ENCODE measurements at regions not wholly inside any gene's neighbourhood (a gene's known extent, or its start where the extent isn't known, plus 50 kb on each side); places are given as distances from the start of the nearest gene placed in this dataset.

DNA sequence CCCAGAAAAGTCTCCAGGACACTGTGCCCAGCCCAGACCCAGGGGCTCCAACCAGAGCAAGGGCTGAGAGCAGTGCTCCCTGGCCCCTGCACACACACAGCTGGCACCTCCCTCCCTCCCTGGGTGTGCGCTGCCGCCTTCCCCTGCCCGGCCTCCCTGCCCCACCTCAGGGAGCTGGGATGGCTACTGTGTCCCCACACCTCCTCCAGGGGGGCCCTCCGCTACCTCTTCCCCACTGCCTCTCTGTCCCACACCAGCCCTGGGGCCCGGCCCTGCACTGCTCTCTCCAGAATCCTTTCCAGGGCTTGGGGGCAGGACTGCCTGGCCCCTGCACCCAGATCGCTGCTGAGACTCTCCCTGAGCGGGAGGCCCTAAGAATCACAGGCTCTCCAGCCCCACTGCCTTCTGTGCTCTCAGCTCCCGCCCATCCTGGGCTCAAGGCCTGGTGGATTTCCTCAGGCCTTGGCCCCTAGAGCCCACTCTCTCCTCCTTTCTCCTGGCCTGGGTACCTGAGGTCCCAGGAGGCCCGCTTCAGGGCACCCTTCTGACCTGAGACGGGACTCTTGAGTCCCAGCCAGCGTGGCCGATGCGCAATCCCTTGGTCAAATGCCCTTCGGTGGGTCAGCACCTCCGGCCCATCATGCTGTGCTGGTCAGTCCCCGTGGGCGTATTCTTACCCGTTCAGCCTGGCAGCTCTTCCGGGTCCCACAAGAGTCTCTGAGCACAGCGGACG, 276.8 kb upstream of the HDAC4 start:
- Mint-ChIP-seq H3K9me3 (no peaks in the 10 kb centered on the region), H3K27ac (ENCODE audit: low read depth) (peak overlapping the region; percentile 32), H3K27me3 (peaks cover 34% of the 10 kb centered on the region), H3K4me1 (peaks cover 10% of the 10 kb centered on the region), H3K4me3 (no peak overlapping the region), H3K36me3 (ENCODE audit: insufficient read depth) (no peaks in the 10 kb centered on the region)
- ATAC-seq (replicated peaks; ENCODE audit: extremely low read depth, poor library complexity, severe bottlenecking) (no peak), DNase-seq (ENCODE audit: low spot score in 2 of 2) (no peak)

DNA sequence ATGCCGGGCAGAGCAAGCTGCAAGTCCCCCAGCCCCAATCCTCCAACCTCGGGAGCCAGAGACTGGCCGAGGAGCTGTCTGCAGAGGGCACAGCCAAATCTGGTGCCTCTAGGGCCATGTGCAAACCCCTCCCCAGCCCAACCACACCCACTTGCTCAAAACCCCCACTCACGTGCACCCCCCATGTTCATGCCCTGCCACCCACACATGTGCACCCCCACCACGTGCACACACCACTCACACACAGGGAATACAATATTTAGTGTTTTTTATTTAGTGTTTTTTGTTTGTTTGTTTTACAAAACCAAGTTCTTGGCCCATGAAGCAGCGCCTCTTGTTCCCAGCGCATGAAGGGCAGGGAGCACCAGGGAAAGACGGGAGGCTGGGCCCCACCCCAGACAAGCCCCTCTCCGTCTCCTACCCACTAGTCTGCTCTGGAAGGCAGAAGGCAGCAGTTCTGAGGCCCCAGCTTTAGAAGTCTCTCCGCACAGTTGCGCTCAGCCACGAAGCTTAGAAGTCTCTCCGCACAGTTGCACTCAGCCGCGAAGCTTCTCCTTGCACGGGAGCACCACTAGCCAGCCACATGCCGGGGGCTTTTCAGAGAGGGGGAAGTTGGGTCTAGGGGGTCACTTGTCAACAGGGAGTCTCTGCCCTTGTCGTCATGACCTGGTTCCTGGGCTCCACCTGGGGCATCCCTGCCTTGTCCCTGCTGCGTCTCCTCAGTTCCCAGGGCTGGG, 276.1 kb upstream of the HDAC4 start:
- peaks cover 10% of the 10 kb centered on the region for H3K4me1 Mint-ChIP-seq

DNA sequence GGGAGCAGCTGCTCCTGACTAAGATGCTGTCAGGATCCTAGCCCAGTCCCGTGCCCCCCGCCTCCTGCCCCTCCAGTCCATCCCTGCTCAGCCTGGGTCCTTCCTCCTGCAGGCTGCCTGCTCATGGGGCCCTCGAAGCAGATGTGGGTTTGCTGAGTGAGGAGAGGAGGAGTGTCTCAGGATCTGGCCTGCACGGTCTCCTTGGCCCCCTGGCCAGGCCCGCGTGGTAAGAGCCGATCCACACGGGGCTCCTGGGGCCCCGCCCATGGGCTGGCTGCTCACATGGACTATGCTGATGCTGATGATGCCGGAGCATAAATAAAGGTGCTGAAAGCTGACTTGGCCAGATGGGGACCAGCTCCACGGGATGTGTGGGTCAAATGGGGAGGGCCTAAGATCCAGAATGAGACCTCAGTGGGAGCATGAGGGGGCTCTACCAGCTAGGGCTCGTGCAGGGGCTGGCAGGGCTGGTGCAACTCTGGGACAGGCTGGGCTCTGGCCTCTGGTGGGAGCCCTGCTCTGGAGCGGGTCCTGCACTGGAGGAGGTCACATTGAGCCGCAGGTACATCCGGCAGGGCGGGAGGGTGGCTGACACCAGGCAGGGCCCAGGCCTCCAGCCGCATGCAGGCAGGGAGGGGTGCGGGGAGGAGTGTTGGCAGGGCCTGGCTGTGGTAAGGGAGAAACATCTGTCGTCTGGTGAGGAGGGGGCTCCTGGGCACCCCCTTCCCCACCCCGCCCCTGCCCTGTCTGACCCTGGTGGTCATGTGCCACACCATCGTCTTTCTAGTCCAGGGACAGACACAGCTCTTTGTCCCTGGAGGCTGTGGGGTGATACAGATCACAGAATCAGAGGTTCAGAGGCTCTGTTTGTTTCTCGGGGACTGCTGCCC, 275.3 kb upstream of the HDAC4 start:
- H3K9me3 Mint-ChIP-seq = no peaks in the 10 kb centered on the region
- no peak for DNase-seq (ENCODE audit: low spot score in 2 of 2)
- no peak overlapping the region for H3K4me3 Mint-ChIP-seq
- H3K36me3 Mint-ChIP-seq (ENCODE audit: insufficient read depth) = no peaks in the 10 kb centered on the region
- no peak overlapping the region for H3K27ac Mint-ChIP-seq (ENCODE audit: low read depth)
- ATAC-seq (replicated peaks; ENCODE audit: extremely low read depth, poor library complexity, severe bottlenecking) = no peak
- H3K27me3 Mint-ChIP-seq = peaks cover 18% of the 10 kb centered on the region
- peaks cover 10% of the 10 kb centered on the region for H3K4me1 Mint-ChIP-seq

More for the DNA sequence above, 276.1 kb upstream of the HDAC4 start:
- Mint-ChIP-seq H3K27me3 (peaks cover 27% of the 10 kb centered on the region), H3K27ac (ENCODE audit: low read depth) (no peak overlapping the region), H3K36me3 (ENCODE audit: insufficient read depth) (no peaks in the 10 kb centered on the region), H3K4me3 (no peak overlapping the region), H3K9me3 (no peaks in the 10 kb centered on the region)
- DNase-seq (ENCODE audit: low spot score in 2 of 2) = no peak
- ATAC-seq (replicated peaks; ENCODE audit: extremely low read depth, poor library complexity, severe bottlenecking) = no peak

DNA sequence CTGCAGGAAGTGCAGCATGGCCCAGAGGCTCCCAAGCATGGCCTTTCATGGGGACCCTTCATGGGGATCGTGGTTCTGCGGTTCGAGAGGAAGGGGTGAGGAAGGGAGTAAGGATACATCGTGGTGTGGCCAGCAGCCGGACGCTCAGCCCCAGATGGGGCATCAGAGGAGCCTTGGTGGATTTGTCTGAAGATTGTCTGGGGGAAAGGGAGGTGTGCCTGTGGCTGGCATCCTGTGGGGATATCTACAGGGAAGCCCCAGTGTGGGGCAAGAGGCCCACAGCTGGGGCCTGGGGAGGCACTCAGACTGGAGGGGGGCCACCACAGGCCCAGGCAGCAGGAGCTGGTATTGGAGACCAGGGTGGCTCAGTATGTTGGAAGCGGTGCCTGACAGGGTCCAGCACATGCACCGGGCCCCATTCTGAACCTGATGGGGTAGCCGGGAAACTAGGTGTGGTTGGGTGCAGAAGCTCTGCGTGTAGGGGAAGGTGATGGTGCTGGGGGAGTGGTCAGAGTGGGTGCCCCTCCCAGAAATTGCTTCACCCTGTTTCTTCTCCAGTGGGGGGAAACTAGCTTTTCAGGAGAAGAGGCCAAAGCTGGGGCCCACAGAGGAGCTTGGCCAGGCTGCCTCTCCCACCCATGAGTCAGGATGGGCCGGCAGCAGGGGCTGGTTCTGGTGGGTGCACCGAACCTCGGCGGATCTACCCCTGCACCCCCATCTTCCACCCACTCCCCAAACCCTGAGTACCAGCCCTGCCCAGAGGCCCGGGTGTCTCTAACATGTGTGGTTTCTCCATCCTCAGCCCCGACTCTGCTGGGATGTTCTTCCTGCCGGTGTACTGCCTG, 274.4 kb upstream of the HDAC4 start:
- no peak for DNase-seq (ENCODE audit: low spot score in 2 of 2)
- Mint-ChIP-seq H3K27ac (ENCODE audit: low read depth) (no peak overlapping the region), H3K27me3 (peaks cover 12% of the 10 kb centered on the region), H3K4me1 (peaks cover 10% of the 10 kb centered on the region), H3K4me3 (no peak overlapping the region), H3K36me3 (ENCODE audit: insufficient read depth) (no peaks in the 10 kb centered on the region), H3K9me3 (no peaks in the 10 kb centered on the region)
- no peak for ATAC-seq (replicated peaks; ENCODE audit: extremely low read depth, poor library complexity, severe bottlenecking)

DNA sequence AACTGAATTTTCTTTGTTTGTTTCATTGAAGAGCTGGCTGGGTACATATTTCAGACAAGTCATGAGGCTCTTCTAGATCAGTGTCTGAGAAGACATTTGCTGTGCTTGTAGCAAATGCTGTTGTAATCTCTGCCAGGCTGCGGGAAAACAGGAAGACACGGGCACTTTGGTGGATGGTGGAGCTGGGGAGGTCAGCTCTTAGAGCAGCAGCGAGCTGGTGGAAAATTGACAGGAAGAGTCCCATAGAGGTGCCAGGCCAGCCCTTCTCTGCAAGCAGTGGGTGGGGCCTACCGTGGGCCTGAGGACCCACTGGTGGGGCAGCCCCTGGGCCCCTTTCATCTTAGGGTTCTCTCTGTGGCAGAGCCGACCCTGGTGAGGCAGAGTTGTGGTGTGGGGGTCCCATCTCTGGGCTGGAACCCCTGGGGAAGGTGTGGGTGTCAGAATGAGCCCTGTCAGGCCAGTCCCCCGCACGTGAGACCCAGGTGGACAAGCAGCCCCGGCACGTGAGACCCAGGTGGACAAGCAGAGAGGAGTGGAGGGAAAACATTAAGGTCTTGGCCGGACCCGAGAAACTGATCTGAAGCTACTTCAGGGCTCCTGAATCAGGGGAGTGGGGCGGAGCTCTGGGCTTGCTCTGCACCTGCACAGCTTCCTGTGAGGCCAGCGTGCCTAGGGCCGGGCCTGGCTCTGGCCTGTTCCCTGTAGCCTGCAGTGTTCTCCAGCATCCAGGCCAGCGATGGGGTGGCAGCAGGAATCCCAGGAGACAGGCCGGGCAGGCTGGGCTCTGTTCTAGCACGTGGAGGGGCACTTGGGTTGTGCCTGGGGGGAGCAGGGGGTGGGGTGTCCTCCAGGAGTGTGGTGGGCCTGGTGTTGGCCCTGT, 273.5 kb upstream of the HDAC4 start:
- H3K4me3 Mint-ChIP-seq = no peak overlapping the region
- no peaks in the 10 kb centered on the region for H3K9me3 Mint-ChIP-seq
- DNase-seq (ENCODE audit: low spot score in 2 of 2) = no peak
- no peak for ATAC-seq (replicated peaks; ENCODE audit: extremely low read depth, poor library complexity, severe bottlenecking)
- H3K4me1 Mint-ChIP-seq = peaks cover 10% of the 10 kb centered on the region
- peaks cover 8% of the 10 kb centered on the region for H3K27me3 Mint-ChIP-seq
- peak overlapping the region; percentile 64 for H3K27ac Mint-ChIP-seq (ENCODE audit: low read depth)
- H3K36me3 Mint-ChIP-seq (ENCODE audit: insufficient read depth) = no peaks in the 10 kb centered on the region

DNA sequence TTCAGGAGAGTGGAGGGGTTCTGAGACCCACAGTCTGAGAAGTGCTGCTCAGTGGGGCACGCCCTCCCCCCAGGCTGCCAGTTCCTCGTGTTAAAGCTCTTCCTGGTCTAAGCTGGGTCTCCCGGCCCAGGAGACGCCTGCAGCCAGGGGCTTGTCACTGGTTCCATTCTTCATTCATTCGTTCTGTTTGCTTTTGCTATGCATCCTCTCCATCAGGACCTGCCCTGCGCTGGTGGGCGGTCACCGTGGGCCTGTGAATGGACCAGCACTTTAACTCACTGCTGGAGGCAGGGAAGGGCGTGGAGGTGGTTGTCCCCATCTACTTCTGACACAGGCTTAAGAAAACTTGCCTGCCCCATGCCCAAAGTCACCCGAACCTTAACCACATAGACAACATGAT, 272.8 kb upstream of the HDAC4 start:
- no peak for ATAC-seq (replicated peaks; ENCODE audit: extremely low read depth, poor library complexity, severe bottlenecking)
- no peaks in the 10 kb centered on the region for H3K9me3 Mint-ChIP-seq
- H3K27me3 Mint-ChIP-seq = peaks cover under 1% of the 10 kb centered on the region
- no peak for DNase-seq (ENCODE audit: low spot score in 2 of 2)
- H3K36me3 Mint-ChIP-seq (ENCODE audit: insufficient read depth) = peaks cover 1% of the 10 kb centered on the region
- peak overlapping the region; percentile 64 for H3K27ac Mint-ChIP-seq (ENCODE audit: low read depth)
- H3K4me3 Mint-ChIP-seq = no peak overlapping the region
- H3K4me1 Mint-ChIP-seq = peaks cover 10% of the 10 kb centered on the region

DNA sequence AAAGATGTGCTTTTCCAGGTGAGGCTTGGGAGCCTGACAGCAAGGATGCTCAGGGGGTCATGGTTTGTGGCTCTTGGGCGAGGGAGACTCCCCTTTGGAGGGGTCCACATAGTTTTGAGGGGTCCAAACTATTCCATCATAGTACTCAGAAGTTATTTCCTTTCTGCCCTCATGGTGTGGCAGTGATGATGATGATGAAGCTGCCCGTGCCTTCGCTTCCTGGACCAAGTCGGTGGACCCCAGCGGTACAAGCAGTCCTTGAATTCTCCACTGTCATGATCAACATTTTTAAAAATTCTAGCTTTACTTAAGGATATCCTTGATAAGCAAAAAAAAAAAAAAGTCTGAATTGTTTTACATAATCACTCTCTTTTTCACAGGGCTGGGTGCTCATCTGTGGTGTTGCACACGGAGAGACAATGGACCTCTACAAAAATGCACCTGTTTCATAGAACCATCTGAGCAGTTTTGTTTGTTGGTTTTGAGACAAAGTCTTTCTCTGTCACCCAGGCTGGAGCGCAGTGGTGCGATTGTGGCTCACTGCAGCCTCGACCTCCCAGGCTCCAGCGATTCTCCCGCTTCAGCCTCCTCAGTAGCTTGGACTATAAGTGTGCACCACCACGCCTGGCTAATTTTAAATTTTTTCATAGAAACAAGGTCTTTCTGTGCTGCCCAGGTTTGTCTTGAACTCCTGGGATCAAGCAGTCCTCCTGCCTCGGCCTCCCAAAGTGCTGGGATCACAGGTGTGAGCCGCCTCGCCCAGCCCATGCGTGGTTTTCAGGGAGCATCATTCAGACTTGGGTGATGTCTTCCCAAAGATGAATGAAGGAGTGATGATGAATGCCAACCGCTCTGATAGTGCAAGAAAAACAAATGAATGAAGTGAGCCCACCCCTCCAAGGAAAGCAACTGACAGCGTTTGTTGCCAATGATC, 271.4 kb upstream of the HDAC4 start:
- no peaks in the 10 kb centered on the region for H3K27me3 Mint-ChIP-seq
- no peaks in the 10 kb centered on the region for H3K9me3 Mint-ChIP-seq
- H3K4me1 Mint-ChIP-seq = peaks cover 6% of the 10 kb centered on the region
- no peak overlapping the region for H3K27ac Mint-ChIP-seq (ENCODE audit: low read depth)
- no peak for DNase-seq (ENCODE audit: low spot score in 2 of 2)
- H3K4me3 Mint-ChIP-seq = no peak overlapping the region
- ATAC-seq (replicated peaks; ENCODE audit: extremely low read depth, poor library complexity, severe bottlenecking) = no peak
- H3K36me3 Mint-ChIP-seq (ENCODE audit: insufficient read depth) = peaks cover 1% of the 10 kb centered on the region

DNA sequence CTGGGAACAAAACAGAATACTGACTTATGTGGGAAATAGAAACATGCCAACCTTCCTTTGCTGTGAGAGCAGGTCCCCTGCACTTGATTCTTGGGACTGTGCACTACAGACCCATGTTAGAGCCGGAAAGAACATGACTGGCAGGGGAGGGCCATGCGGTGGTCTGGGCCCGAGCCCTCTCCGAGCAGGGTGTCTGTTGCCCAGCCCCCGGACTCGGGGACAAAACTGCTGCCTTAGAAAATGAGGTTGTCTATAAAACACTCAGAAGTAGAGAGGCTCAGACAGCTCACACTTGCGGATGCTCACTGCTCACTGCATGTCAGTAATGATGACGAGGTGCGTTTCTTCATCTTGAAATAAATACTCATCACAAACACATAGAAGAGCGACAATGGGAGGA, 270.7 kb upstream of the HDAC4 start:
- peaks cover 1% of the 10 kb centered on the region for H3K36me3 Mint-ChIP-seq (ENCODE audit: insufficient read depth)
- H3K27ac Mint-ChIP-seq (ENCODE audit: low read depth) = no peak overlapping the region
- no peaks in the 10 kb centered on the region for H3K9me3 Mint-ChIP-seq
- no peak for ATAC-seq (replicated peaks; ENCODE audit: extremely low read depth, poor library complexity, severe bottlenecking)
- peaks cover 6% of the 10 kb centered on the region for H3K4me1 Mint-ChIP-seq
- H3K4me3 Mint-ChIP-seq = no peak overlapping the region
- H3K27me3 Mint-ChIP-seq = no peaks in the 10 kb centered on the region
- DNase-seq (ENCODE audit: low spot score in 2 of 2) = no peak

DNA sequence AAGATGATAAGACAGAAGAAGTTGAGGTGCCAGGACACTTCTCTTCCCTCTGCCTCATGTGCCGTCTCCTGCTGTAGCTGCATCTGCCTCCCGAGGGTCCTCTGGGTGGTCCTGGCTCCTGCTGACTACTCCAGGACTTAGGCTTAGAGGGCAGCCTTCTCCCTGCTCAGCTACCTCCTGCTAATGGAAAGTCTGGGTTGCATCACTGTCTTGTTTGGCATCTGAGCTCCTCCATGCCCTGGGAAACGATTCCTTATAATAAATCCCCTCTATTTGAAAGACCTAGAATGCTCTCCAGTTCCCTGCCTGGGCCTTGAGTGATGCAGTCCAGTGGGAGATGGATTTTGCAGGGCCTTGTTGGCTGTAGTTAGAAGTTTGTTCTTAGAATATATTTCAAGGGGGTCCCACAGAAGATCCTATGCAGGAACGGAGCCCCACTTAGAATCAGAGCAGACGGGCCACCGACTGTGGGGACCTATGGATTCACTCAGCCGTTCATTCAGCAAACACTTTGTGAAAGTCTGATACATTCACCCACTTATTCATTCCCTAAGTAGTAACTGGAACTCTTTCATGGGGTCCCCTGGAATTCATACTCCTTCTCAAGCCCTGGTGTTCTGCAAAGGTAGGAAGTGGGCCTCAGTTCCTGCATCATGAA, 269.8 kb upstream of the HDAC4 start:
- H3K36me3 Mint-ChIP-seq (ENCODE audit: insufficient read depth) = peaks cover 4% of the 10 kb centered on the region
- no peak overlapping the region for H3K27ac Mint-ChIP-seq (ENCODE audit: low read depth)
- peaks cover 6% of the 10 kb centered on the region for H3K4me1 Mint-ChIP-seq
- H3K4me3 Mint-ChIP-seq = no peak overlapping the region
- DNase-seq (ENCODE audit: low spot score in 2 of 2) (no peak), ATAC-seq (replicated peaks; ENCODE audit: extremely low read depth, poor library complexity, severe bottlenecking) (no peak)
- H3K27me3 Mint-ChIP-seq = no peaks in the 10 kb centered on the region
- H3K9me3 Mint-ChIP-seq = no peaks in the 10 kb centered on the region

DNA sequence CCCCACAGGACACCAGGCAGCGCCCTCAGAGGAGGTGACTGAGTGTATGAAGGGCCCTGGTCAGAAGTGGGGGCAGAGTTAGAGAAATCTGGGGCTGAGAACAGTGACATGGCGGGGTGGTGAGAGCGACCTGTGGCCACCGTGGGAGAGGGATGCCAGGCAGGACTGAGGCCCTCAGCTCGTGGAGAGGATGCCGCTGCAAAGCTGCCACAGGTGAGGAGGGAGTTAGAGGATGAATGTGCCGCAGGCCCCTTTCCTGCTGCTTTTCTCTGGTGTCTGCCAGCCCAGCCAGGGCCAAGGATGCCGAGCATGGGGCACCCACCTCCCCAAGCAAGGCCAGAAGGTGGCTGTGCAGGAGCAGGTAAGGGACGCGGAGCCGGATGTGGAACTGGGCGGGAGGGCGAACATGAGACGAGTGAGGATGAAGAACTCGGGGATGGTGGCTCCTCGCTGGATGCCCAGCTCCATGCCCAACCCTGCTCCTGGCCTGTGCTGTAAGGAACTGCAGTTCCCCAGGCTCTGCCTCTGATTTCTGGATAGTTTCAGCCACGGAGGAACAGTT, 269.2 kb upstream of the HDAC4 start:
- ATAC-seq (replicated peaks; ENCODE audit: extremely low read depth, poor library complexity, severe bottlenecking) (no peak), DNase-seq (ENCODE audit: low spot score in 2 of 2) (no peak)
- Mint-ChIP-seq H3K9me3 (no peaks in the 10 kb centered on the region), H3K27ac (ENCODE audit: low read depth) (no peak overlapping the region), H3K36me3 (ENCODE audit: insufficient read depth) (peaks cover 4% of the 10 kb centered on the region), H3K4me3 (no peak overlapping the region), H3K4me1 (peaks cover 6% of the 10 kb centered on the region), H3K27me3 (no peaks in the 10 kb centered on the region)

Data from central memory CD8-positive, alpha-beta T cell (primary cell).